ENCODE measurements at regions not wholly inside any gene's neighbourhood (a gene's known extent, or its start where the extent isn't known, plus 50 kb on each side); places are given as distances from the start of the nearest gene placed in this dataset.

DNA sequence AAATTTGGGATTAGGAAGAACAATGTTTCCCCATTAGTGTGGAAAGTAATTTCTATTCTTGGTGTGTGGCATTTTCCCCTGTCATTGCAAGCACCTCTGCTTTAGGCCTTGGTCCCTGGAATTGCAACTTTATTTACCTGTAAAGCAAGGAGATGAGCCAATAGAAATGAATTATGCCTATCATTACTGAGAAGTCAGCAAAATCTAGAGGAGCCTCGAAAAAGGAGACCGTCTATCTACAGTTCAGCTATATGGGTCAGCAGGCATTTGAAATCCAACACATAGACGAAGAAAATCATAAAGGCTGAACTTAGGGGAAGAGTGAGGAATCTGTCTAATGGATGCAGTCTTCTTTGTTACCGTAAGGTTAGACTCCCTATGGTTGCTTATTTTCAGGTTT, 161.1 kb downstream of the CCDC71L start:
- no peak for TF ChIP-seq POLR2A (IDR thresholded peaks at IDR 0.05)
- TF ChIP-seq, protein P1, sequence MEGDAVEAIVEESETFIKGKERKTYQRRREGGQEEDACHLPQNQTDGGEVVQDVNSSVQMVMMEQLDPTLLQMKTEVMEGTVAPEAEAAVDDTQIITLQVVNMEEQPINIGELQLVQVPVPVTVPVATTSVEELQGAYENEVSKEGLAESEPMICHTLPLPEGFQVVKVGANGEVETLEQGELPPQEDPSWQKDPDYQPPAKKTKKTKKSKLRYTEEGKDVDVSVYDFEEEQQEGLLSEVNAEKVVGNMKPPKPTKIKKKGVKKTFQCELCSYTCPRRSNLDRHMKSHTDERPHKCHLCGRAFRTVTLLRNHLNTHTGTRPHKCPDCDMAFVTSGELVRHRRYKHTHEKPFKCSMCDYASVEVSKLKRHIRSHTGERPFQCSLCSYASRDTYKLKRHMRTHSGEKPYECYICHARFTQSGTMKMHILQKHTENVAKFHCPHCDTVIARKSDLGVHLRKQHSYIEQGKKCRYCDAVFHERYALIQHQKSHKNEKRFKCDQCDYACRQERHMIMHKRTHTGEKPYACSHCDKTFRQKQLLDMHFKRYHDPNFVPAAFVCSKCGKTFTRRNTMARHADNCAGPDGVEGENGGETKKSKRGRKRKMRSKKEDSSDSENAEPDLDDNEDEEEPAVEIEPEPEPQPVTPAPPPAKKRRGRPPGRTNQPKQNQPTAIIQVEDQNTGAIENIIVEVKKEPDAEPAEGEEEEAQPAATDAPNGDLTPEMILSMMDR (IDR thresholded peaks at IDR 0.05), result no peak

Data from sigmoid colon (tissue), 3 donors.